ENCODE measurements at regions not wholly inside any gene's neighbourhood (a gene's known extent, or its start where the extent isn't known, plus 50 kb on each side); places are given as distances from the start of the nearest gene placed in this dataset.

DNA sequence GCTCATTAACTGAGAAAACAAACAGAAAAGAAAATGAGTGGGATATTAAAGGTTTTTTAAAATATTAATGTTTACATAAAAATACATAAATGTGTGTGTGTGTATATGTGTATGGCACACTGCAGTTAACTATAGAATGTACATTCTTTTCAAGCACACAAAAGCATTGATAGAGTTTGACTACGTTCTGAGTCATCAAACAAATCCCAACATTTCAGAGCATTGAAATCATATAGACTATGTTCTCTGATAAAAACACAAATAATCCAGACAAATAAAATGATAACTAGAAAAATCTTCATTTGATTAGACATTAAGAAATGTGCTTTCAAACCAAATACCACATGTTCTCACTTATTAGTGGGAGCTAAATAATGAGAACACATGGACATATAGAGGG, 84.3 kb upstream of the CELF4 start:
- TF ChIP-seq, protein P1, sequence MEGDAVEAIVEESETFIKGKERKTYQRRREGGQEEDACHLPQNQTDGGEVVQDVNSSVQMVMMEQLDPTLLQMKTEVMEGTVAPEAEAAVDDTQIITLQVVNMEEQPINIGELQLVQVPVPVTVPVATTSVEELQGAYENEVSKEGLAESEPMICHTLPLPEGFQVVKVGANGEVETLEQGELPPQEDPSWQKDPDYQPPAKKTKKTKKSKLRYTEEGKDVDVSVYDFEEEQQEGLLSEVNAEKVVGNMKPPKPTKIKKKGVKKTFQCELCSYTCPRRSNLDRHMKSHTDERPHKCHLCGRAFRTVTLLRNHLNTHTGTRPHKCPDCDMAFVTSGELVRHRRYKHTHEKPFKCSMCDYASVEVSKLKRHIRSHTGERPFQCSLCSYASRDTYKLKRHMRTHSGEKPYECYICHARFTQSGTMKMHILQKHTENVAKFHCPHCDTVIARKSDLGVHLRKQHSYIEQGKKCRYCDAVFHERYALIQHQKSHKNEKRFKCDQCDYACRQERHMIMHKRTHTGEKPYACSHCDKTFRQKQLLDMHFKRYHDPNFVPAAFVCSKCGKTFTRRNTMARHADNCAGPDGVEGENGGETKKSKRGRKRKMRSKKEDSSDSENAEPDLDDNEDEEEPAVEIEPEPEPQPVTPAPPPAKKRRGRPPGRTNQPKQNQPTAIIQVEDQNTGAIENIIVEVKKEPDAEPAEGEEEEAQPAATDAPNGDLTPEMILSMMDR (IDR thresholded peaks at IDR 0.05), result no peak
- no peak for TF ChIP-seq POLR2A (IDR thresholded peaks at IDR 0.05)
- TF ChIP-seq POLR2AphosphoS5 (IDR thresholded peaks at IDR 0.05), result no peak
- TF ChIP-seq EP300 (IDR thresholded peaks at IDR 0.05), result no peak
